GM18511 (cell line): ENCODE measurements at regions not wholly inside any gene's neighbourhood (a gene's known extent, or its start where the extent isn't known, plus 50 kb on each side); places are given as distances from the start of the nearest gene placed in this dataset.

Experiments used
- ATAC-seq: cut with Tn5 transposase; IDR thresholded peaks from one replicate; pipeline ENCODE4 v1.9.1; 2021; ENCODE audit warnings: mild to moderate bottlenecking, moderate library complexity; ENCODE audit not compliant: unreplicated experiment

- ATAC-seq: no peak
Measured at GRCh38 chr3:131151-131888, 65.2 kb upstream of the CHL1 start.

- no peak for ATAC-seq
Measured at GRCh38 chr3:132378-132777, 64.2 kb upstream of the CHL1 start.

GRCh38 chr3:132904-133303 lies 63.7 kb upstream of the CHL1 start:
- no peak for ATAC-seq

- no peak for ATAC-seq
Measured at GRCh38 chr3:140748-141330, 55.7 kb upstream of the CHL1 start.
